HEK293T (cell line): ENCODE measurements at regions not wholly inside any gene's neighbourhood (a gene's known extent, or its start where the extent isn't known, plus 50 kb on each side); places are given as distances from the start of the nearest gene placed in this dataset.

Experiments
- ARNT ChIP-seq: fragments of 450-650 bp; IDR thresholded peaks from 2 replicates; pipeline ENCODE4 v1.6.1; 2017; ENCODE audit warnings: mild to moderate bottlenecking
- BHLHE40 ChIP-seq: fragments of 450-650 bp; IDR thresholded peaks from 2 replicates; pipeline ENCODE4 v1.6.1; 2016; ENCODE audit warnings: mild to moderate bottlenecking, moderate library complexity, borderline replicate concordance
- CTBP1 ChIP-seq: fragments of 450-650 bp; IDR thresholded peaks from 2 replicates; pipeline ENCODE4 v1.6.1; 2016; ENCODE audit warnings: borderline replicate concordance
- FOXA1 ChIP-seq: fragments of 450-650 bp; IDR thresholded peaks from 2 replicates; pipeline ENCODE4 v1.6.1; 2016; ENCODE audit warnings: mild to moderate bottlenecking
- FOXK2 ChIP-seq: fragments of 450-650 bp; IDR thresholded peaks from 2 replicates; pipeline ENCODE4 v1.6.1; 2016; ENCODE audit warnings: mild to moderate bottlenecking
- FOXM1 ChIP-seq: fragments of 450-650 bp; IDR thresholded peaks from 2 replicates; pipeline ENCODE4 v1.6.1; 2017; ENCODE audit warnings: mild to moderate bottlenecking, borderline replicate concordance
- HDGF ChIP-seq: fragments of 450-650 bp; IDR thresholded peaks from 2 replicates; pipeline ENCODE4 v1.6.1; 2017; ENCODE audit warnings: antibody characterized with exemption, borderline replicate concordance
- NFRKB ChIP-seq: fragments of 450-650 bp; IDR thresholded peaks from 2 replicates; pipeline ENCODE4 v1.6.1; 2016; ENCODE audit warnings: mild to moderate bottlenecking, moderate library complexity
- PKNOX1 ChIP-seq: fragments of 450-650 bp; IDR thresholded peaks from 2 replicates; pipeline ENCODE4 v1.6.1; 2016
- SP1 ChIP-seq: fragments of 450-650 bp; IDR thresholded peaks from 2 replicates; pipeline ENCODE4 v1.6.1; 2017

- TF ChIP-seq FOXK2 (no peak), HDGF (no peak), SP1 (no peak), ARNT (no peak), BHLHE40 (no peak), NFRKB (no peak), FOXM1 (no peak), FOXA1 (no peak), CTBP1 (no peak), PKNOX1 (no peak)
Observed at GRCh38 chr3:34381243-34381642, 582.8 kb downstream of the PDCD6IP start.
